M059J (cell line): ENCODE measurements at regions not wholly inside any gene's neighbourhood (a gene's known extent, or its start where the extent isn't known, plus 50 kb on each side); places are given as distances from the start of the nearest gene placed in this dataset.
"Not testable (repeated sequence)": the region's sequence is repeated elsewhere in the genome, so short reads cannot be mapped to it uniquely, and the experiment has no call there.

Source experiments
- DNase-seq: peaks from one replicate; pipeline ENCODE4 v3.0.0-alpha.2; 2012; ENCODE audit warnings: low read depth

GRCh38 chr7:150193866-150194265, 129.3 kb upstream of the LRRC61 start:
- not testable (repeated sequence) for DNase-seq
